SK-N-MC (cell line): ENCODE measurements at regions not wholly inside any gene's neighbourhood (a gene's known extent, or its start where the extent isn't known, plus 50 kb on each side); places are given as distances from the start of the nearest gene placed in this dataset.
"Not testable (repeated sequence)": the region's sequence is repeated elsewhere in the genome, so short reads cannot be mapped to it uniquely, and the experiment has no call there.

ENCODE experiments used
- DNase-seq: peaks from one replicate; pipeline ENCODE4 v3.0.0-alpha.2; 2011; ENCODE audit warnings: low read depth, low spot score
- H3K27ac ChIP-seq: fragments of 200-600 bp; sonication (generic); 2 replicates; pipeline ENCODE4 v1.5.1; 2016; ENCODE audit warnings: mixed run types
- H3K36me3 ChIP-seq: fragments of 200-600 bp; sonication (generic); 2 replicates; pipeline ENCODE4 v1.6.1; 2017; ENCODE audit warnings: antibody characterized with exemption, low read length, mixed read lengths; ENCODE audit not compliant: insufficient read depth
- H3K4me3 ChIP-seq: fragments of 200-600 bp; sonication (generic); 2 replicates; pipeline ENCODE4 v1.5.1; 2016
- H3K9ac ChIP-seq: fragments of 200-600 bp; sonication (generic); 2 replicates; pipeline ENCODE4 v1.8.0; 2017; ENCODE audit warnings: mixed run types, mixed read lengths; ENCODE audit not compliant: insufficient read length
- H3K9me3 ChIP-seq: fragments of 200-600 bp; sonication (generic); 2 replicates; pipeline ENCODE4 v1.6.1; 2017; ENCODE audit warnings: low read depth, mild to moderate bottlenecking, antibody characterized with exemption, low read length, moderate library complexity, mixed read lengths
- EZH2 ChIP-seq: fragments of 200-600 bp; sonication (generic); IDR thresholded peaks from one replicate; pipeline ENCODE4 v1.6.1; 2017; ENCODE audit warnings: antibody characterized with exemption
- FOXP2 ChIP-seq: optimal IDR thresholded peaks from 2 replicates; pipeline ENCODE3; 2011; ENCODE audit warnings: mild to moderate bottlenecking, moderate library complexity; ENCODE audit not compliant: insufficient read depth; ENCODE audit errors: extremely low read length, control extremely low read depth
- POLR2AphosphoS5 ChIP-seq: IDR thresholded peaks from 2 replicates; pipeline ENCODE4 v1.6.1; 2012; ENCODE audit warnings: mild to moderate bottlenecking, low read depth, low read length, borderline replicate concordance

DNA sequence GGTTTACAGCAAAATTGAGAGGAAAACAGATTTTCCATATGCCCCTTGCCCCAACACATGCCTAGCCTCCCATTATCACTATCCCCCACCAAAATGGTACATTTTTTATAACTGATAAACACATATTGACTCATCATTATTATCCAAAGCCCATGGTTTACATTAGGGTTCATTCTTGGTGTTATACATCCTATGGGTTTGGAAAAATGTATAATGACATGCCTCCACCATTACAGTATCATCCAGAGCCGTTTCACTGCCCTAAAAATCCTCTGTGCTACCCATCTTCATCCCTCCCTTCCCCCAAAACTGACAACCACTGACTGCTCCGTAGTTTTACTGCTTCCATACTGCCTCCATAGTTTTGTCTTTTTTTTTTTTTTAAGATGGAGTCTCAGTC is 111.1 kb downstream of the ACTL7B start:
- no peak for DNase-seq
- TF ChIP-seq EZH2 (no peak), FOXP2 (no peak), POLR2AphosphoS5 (no peak)

GRCh38 chr9:108743901-108744371 is 111.8 kb downstream of the ACTL7B start:
- no peak for DNase-seq
- H3K9me3 ChIP-seq: no peaks in the 10 kb centered on the region
- no peak overlapping the region for H3K27ac ChIP-seq

More for the DNA sequence above, 111.1 kb downstream of the ACTL7B start:
- Histone ChIP-seq H3K36me3 (no peaks in the 10 kb centered on the region), H3K9ac (no peak overlapping the region), H3K27ac (no peak overlapping the region), H3K9me3 (no peaks in the 10 kb centered on the region), H3K4me3 (no peak overlapping the region)

GRCh38 chr9:108743416-108743815 is 112.4 kb downstream of the ACTL7B start:
- no peaks in the 10 kb centered on the region for H3K9me3 ChIP-seq
- H3K36me3 ChIP-seq: no peaks in the 10 kb centered on the region
- no peak for DNase-seq
- H3K27ac ChIP-seq: no peak overlapping the region
- TF ChIP-seq EZH2 (no peak), POLR2AphosphoS5 (no peak), FOXP2 (no peak)
- H3K9ac ChIP-seq: no peak overlapping the region
- no peak overlapping the region for H3K4me3 ChIP-seq

More at GRCh38 chr9:108743901-108744371, 111.8 kb downstream of the ACTL7B start:
- Histone ChIP-seq H3K36me3 (no peaks in the 10 kb centered on the region), H3K9ac (no peak overlapping the region), H3K4me3 (no peak overlapping the region)
- no peak for TF ChIP-seq FOXP2
- TF ChIP-seq EZH2: no peak
- TF ChIP-seq POLR2AphosphoS5: no peak

DNA sequence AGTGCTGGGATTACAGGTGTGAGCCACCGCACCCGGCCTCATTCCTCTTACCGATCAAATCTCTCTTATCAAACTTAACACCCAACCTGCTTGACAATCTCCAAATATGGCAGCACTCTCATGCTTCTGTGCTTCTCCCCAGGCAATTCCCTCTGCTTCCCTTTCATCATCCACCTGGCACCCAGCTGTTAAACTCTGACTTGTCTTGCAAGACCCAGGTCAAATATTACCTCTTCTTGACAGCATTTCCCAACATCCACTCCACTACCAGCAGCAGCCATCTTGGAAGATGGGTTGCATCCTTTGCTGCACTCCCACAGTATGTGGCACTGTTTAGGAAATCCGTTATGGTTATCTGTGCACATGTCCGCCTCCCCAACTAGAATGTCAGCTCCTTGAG is 113.6 kb downstream of the ACTL7B start:
- no peak overlapping the region for H3K27ac ChIP-seq
- H3K36me3 ChIP-seq: no peaks in the 10 kb centered on the region
- TF ChIP-seq FOXP2: no peak
- no peak for TF ChIP-seq EZH2
- no peak for TF ChIP-seq POLR2AphosphoS5

GRCh38 chr9:108731292-108731691 is 124.5 kb downstream of the ACTL7B start:
- not testable (repeated sequence) for H3K36me3 ChIP-seq, H3K27ac ChIP-seq

More for the DNA sequence above, 113.6 kb downstream of the ACTL7B start:
- Histone ChIP-seq H3K4me3 (no peak overlapping the region), H3K9ac (no peak overlapping the region), H3K9me3 (no peaks in the 10 kb centered on the region)
- no peak for DNase-seq

GRCh38 chr9:108727580-108728111 is 128.1 kb downstream of the ACTL7B start:
- Histone ChIP-seq H3K9ac (no peak overlapping the region), H3K36me3 (no peaks in the 10 kb centered on the region), H3K27ac (no peak overlapping the region), H3K9me3 (no peaks in the 10 kb centered on the region), H3K4me3 (no peak overlapping the region)
- no peak for TF ChIP-seq FOXP2
- TF ChIP-seq POLR2AphosphoS5: no peak
- no peak for TF ChIP-seq EZH2
- DNase-seq: no peak

More at GRCh38 chr9:108731292-108731691, 124.5 kb downstream of the ACTL7B start:
- not testable (repeated sequence) for DNase-seq, H3K9me3 ChIP-seq, H3K4me3 ChIP-seq, H3K9ac ChIP-seq

DNA sequence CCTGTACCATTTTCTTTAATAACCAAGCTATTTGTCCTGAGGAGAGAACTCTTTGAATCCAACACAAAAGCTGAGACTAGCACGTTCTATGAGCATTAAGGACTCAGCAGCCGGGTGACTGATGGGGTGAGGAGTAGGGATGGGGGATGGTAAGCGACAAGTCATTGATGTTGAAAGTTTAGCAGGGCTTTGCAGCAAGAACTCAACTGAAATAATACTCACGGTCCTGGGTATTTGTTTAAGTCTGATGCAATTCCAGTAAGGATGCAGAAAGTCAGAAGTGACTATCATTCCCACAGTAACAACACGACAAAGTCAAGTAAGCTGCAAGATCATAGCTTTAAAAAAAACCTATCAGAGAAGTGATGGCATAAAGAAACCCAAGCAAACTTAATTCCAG is 131.1 kb downstream of the ACTL7B start:
- no peak for TF ChIP-seq EZH2
- TF ChIP-seq FOXP2: no peak
- no peak for TF ChIP-seq POLR2AphosphoS5
- no peak for DNase-seq
- Histone ChIP-seq H3K27ac (no peak overlapping the region), H3K36me3 (no peaks in the 10 kb centered on the region), H3K9me3 (no peaks in the 10 kb centered on the region), H3K4me3 (no peak overlapping the region), H3K9ac (no peak overlapping the region)

- Histone ChIP-seq H3K27ac (no peak overlapping the region), H3K36me3 (no peaks in the 10 kb centered on the region), H3K9ac (no peak overlapping the region), H3K9me3 (no peaks in the 10 kb centered on the region), H3K4me3 (no peak overlapping the region)
- no peak for DNase-seq
- TF ChIP-seq EZH2 (no peak), FOXP2 (no peak), POLR2AphosphoS5 (no peak)
These were observed 131.7 kb downstream of the ACTL7B start for GRCh38 chr9:108724122-108724521.

DNA sequence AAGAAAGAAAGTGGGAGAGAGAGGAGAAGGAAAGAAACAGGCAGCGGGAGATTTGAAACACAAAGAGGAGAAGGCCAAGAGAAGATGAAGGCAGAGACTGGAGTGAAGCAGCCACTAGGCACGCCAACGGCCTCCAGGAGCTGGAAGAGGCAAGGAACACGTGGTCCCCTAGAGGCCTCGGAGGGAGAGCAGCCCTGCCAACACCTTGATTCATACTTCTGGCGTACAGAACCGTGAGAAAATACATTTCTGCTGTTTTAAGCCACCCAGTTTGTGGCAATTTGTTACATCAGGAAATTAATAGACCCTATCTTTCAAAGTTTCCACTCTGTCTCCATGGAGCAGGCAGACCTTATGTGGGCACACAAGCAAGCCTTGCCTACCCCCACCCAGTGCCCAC is 133.4 kb downstream of the ACTL7B start:
- Histone ChIP-seq H3K36me3 (no peaks in the 10 kb centered on the region), H3K9me3 (no peaks in the 10 kb centered on the region), H3K4me3 (no peak overlapping the region), H3K27ac (no peak overlapping the region), H3K9ac (no peak overlapping the region)
- no peak for TF ChIP-seq EZH2
- no peak for TF ChIP-seq FOXP2
- TF ChIP-seq POLR2AphosphoS5: no peak
- DNase-seq: no peak
